ENCODE measurements at regions not wholly inside any gene's neighbourhood (a gene's known extent, or its start where the extent isn't known, plus 50 kb on each side); places are given as distances from the start of the nearest gene placed in this dataset.

- TF ChIP-seq CTCF (IDR thresholded peaks at IDR 0.05) (no peak), POLR2A (IDR thresholded peaks at IDR 0.05) (no peak), EP300 (IDR thresholded peaks at IDR 0.05) (no peak)
These were observed 1134.4 kb downstream of the GALC start for GRCh38 chr14:86858591-86858990.
